SU-DHL-6 (cell line): ENCODE measurements at regions not wholly inside any gene's neighbourhood (a gene's known extent, or its start where the extent isn't known, plus 50 kb on each side); places are given as distances from the start of the nearest gene placed in this dataset.

Source experiments
- EZH2phosphoT487 ChIP-seq: fragments of 200-600 bp; sonication (generic), shearing (Covaris generic); conservative IDR thresholded peaks from 2 replicates; pipeline ENCODE4 v1.6.1; 2018; ENCODE audit warnings: mild to moderate bottlenecking, antibody characterized with exemption, low read length, moderate library complexity, mixed read lengths
- TF ChIP-seq, protein P1 (sequence below): fragments of 200-600 bp; sonication (generic); IDR thresholded peaks from one replicate; pipeline ENCODE4 v1.5.1; 2017; ENCODE audit warnings: antibody characterized with exemption, mild to moderate bottlenecking, low read length, moderate library complexity; ENCODE audit not compliant: insufficient read depth, poor library complexity, severe bottlenecking

DNA sequence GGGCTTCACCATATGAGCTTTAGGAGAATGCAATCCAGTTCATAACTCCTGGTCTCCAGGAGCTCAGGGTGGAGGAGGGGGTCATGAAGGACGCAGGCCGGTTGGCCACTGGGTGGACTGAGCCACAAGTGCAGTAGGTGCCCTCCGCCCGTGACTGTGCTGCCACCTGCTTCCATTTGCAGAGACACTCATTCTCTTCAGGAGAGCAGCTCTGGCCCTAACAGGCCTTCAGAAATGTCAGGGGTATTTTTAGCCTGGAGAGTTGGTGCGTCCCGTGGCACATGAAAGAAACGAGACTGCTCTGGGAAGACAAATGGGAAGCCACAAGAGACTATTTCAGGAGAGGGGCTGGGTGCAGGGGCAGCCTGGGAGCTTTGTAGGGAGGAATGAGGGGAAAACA, 74.6 kb upstream of the MYL2 start:
- TF ChIP-seq, protein P1, sequence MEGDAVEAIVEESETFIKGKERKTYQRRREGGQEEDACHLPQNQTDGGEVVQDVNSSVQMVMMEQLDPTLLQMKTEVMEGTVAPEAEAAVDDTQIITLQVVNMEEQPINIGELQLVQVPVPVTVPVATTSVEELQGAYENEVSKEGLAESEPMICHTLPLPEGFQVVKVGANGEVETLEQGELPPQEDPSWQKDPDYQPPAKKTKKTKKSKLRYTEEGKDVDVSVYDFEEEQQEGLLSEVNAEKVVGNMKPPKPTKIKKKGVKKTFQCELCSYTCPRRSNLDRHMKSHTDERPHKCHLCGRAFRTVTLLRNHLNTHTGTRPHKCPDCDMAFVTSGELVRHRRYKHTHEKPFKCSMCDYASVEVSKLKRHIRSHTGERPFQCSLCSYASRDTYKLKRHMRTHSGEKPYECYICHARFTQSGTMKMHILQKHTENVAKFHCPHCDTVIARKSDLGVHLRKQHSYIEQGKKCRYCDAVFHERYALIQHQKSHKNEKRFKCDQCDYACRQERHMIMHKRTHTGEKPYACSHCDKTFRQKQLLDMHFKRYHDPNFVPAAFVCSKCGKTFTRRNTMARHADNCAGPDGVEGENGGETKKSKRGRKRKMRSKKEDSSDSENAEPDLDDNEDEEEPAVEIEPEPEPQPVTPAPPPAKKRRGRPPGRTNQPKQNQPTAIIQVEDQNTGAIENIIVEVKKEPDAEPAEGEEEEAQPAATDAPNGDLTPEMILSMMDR = no peak
- no peak for TF ChIP-seq EZH2phosphoT487
